Adrenal gland (tissue), 9 donors: ENCODE measurements at regions not wholly inside any gene's neighbourhood (a gene's known extent, or its start where the extent isn't known, plus 50 kb on each side); places are given as distances from the start of the nearest gene placed in this dataset.

Experiments
- DNase-seq, 7 donors: peaks; one replicate each; pipeline ENCODE4 v3.0.0-alpha.2; 2019 to 2020
- H3K27ac ChIP-seq, 5 donors: fragments of 200-600 bp; sonication (generic) in 4 of 5; 1 replicate in 3 of 5; 2 replicates in 2 of 5; pipeline versions ENCODE4 v1.5.1 to v1.8.0; 2016 to 2020; ENCODE audit warnings: mild to moderate bottlenecking in 1 of 5
- H3K27me3 ChIP-seq: fragments of 200-600 bp; 2 replicates; pipeline ENCODE4 v1.8.0; 2021
- H3K36me3 ChIP-seq, 2 donors: fragments of 200-600 bp; replicated peaks in 1 of 2; 1 replicate in 1 of 2; 2 replicates in 1 of 2; pipeline versions ENCODE4 v1.5.1 to v1.8.0; 2018 to 2022
- H3K4me1 ChIP-seq, 2 donors: fragments of 200-600 bp; replicated peaks in 1 of 2; 1 replicate in 1 of 2; 2 replicates in 1 of 2; pipeline versions ENCODE4 v1.5.1 to v1.8.0; 2018 to 2021
- H3K4me3 ChIP-seq, 4 donors: fragments of 200-600 bp; sonication (generic) in 3 of 4; one replicate each; pipeline ENCODE4 v1.5.1; 2016 to 2018
- H3K9me3 ChIP-seq, 3 donors: fragments of 200-600 bp; sonication (generic) in 1 of 3; replicated peaks in 1 of 3; 1 replicate in 2 of 3; 2 replicates in 1 of 3; pipeline versions ENCODE4 v1.5.1 to v1.8.0; 2016 to 2021
- POLR2A ChIP-seq, 2 donors: fragments of 450-650 bp; IDR thresholded peaks; one replicate each; pipeline ENCODE4 v1.6.1; 2017; ENCODE audit warnings: antibody characterized with exemption in 2 of 2, mild to moderate bottlenecking in 2 of 2, moderate library complexity in 1 of 2
- WGBS, 4 donors: extraction: QIAGEN DNeasy Blood & Tissue Kit in 2 of 4; methylation state at CpG; one replicate each; pipeline versions ENCODE4 v1.1.5 to v1.1.7; 2013 to 2017; 5-methylcytosine and 5-hydroxymethylcytosine counted together
- intact Hi-C, 2 donors: fragments of 100-400 bp; cut with DNase I; formaldehyde crosslinking; loops; one replicate each; pipeline versions ENCODE4 v1.14.1 to v1.15.0; 2022 to 2023
- TF ChIP-seq, protein P1 (sequence below), 6 experiments: fragments of 450-650 bp in 4 of 6; fragments of 200-600 bp in 2 of 6; sonication (generic) in 1 of 6; IDR thresholded peaks; 1 replicate in 5 of 6; 2 replicates in 1 of 6; pipeline versions ENCODE4 v1.5.1 to v1.8.0; 2016 to 2021; ENCODE audit warnings: antibody characterized with exemption in 6 of 6, mild to moderate bottlenecking in 2 of 6, moderate library complexity in 1 of 6
- donor health status: healthy with polysubstance abuse.
- donor health status: Bipolar disorder and iron deficiency.
- donor health status: DM: yes; HTN: yes; CAD: no.
- donor health status: DM: no; HTN: no; CAD: no.
- donor health status: DM: no; HTN: no; CAD: no.

DNA sequence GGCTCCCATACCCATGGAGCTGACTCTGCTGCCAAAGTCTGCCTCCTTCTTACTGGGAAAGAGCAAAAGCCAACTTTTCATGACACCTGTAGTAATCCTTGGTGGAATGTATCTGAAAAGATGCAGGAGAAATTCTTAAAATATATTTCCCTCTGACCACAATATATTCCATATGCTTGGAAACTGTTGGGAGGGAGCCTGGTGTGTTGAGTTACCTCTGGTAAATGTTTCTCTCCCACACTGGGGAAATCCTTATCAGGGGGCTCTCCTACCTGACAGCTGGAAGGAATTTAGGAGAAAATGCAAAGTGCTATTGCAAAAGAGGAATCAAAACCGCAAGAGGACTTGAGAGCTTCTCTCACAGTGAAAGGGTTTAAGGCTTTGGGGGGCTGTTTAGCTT lies 139.4 kb downstream of the TBX5 start:
- 36 to 70% (median 49%) methylated on average over 1 of the region's 1 CpG for WGBS, 4 donors
- Histone ChIP-seq H3K9me3 (no peaks in the 10 kb centered on the region), H3K27me3 (peaks cover 21% of the 10 kb centered on the region), H3K36me3 (no peaks in the 10 kb centered on the region), H3K27ac (no peak overlapping the region), H3K4me1 (no peaks in the 10 kb centered on the region), H3K4me3 (no peak overlapping the region)
- DNase-seq: no peak
- TF ChIP-seq, protein P1, sequence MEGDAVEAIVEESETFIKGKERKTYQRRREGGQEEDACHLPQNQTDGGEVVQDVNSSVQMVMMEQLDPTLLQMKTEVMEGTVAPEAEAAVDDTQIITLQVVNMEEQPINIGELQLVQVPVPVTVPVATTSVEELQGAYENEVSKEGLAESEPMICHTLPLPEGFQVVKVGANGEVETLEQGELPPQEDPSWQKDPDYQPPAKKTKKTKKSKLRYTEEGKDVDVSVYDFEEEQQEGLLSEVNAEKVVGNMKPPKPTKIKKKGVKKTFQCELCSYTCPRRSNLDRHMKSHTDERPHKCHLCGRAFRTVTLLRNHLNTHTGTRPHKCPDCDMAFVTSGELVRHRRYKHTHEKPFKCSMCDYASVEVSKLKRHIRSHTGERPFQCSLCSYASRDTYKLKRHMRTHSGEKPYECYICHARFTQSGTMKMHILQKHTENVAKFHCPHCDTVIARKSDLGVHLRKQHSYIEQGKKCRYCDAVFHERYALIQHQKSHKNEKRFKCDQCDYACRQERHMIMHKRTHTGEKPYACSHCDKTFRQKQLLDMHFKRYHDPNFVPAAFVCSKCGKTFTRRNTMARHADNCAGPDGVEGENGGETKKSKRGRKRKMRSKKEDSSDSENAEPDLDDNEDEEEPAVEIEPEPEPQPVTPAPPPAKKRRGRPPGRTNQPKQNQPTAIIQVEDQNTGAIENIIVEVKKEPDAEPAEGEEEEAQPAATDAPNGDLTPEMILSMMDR (IDR thresholded peaks at IDR 0.05): no peak
- no peak for TF ChIP-seq POLR2A (IDR thresholded peaks at IDR 0.05)
- intact Hi-C loops: no loop called here

DNA sequence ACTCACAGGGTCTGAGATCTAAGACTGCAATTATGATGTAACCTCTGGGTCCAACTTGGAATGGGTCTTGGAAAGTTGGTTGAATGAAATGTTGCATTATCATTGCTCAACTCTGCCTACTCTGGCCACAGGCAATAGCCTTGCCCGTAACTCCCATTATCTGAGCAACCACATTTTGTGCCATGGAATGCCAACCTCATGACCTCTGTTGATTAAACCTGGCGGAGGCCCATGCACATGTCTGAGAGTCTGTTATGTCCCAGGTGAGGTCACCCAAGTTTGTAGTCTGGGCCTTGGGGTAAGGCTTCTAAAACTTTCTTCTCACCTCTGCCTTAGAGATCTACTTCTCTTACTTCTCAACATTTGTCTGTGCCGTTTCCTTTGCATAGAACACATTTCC lies 140.9 kb downstream of the TBX5 start:
- Histone ChIP-seq H3K27ac (no peak overlapping the region), H3K4me3 (no peak overlapping the region), H3K36me3 (no peaks in the 10 kb centered on the region), H3K4me1 (no peaks in the 10 kb centered on the region), H3K9me3 (no peaks in the 10 kb centered on the region), H3K27me3 (peaks cover 17% of the 10 kb centered on the region)
- no peak for TF ChIP-seq POLR2A (IDR thresholded peaks at IDR 0.05)
- DNase-seq: no peak
- intact Hi-C loops: no loop called here
- WGBS, 4 donors: 72 to 82% (median 74%) methylated on average over 3 of the region's 3 CpGs

DNA sequence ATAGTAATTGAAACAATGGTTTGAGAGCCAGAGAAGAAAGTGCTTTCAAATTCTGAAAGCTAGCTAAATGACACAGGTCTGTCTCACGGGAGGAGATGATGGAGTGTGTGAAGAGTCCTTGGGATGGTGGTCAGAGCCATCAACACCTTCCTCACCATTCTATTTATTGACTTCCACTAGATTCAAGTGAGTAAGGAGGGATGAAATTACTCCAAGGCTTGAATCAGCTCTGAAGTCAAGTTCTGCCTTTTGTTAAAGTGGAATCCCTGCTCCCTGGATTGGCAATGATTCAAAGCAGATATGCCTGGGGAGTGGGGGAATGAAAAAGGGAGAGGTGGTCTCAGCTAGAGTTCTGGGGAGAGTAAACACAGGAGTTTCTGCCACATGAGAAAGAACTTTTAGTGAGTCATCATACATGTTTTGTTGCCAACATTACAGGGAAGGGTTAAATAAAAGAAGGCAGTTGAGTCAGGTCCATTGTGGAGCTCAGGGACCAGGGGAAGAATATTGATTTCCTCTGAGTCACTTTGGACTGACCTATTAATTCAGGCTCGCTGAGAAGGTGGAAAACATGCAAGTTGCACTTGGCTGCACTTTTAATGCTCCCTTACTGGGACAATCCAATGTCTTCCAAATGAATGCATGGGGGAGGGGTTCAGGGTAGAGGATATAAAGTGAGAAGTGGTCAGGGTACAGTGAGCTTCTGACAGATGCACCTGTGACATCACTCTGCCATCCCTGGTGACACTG lies 142.7 kb downstream of the TBX5 start:
- DNase-seq: no peak
- 35 to 46% (median 39%) methylated on average over 2 of the region's 2 CpGs for WGBS, 4 donors
- TF ChIP-seq, protein P1 (IDR thresholded peaks at IDR 0.05): no peak
- no peak for TF ChIP-seq POLR2A (IDR thresholded peaks at IDR 0.05)
- Histone ChIP-seq H3K36me3 (no peaks in the 10 kb centered on the region), H3K27me3 (peaks cover 16% of the 10 kb centered on the region), H3K4me1 (no peaks in the 10 kb centered on the region), H3K27ac (no peak overlapping the region), H3K4me3 (no peak overlapping the region), H3K9me3 (no peaks in the 10 kb centered on the region)
- intact Hi-C loops: no loop called here

DNA sequence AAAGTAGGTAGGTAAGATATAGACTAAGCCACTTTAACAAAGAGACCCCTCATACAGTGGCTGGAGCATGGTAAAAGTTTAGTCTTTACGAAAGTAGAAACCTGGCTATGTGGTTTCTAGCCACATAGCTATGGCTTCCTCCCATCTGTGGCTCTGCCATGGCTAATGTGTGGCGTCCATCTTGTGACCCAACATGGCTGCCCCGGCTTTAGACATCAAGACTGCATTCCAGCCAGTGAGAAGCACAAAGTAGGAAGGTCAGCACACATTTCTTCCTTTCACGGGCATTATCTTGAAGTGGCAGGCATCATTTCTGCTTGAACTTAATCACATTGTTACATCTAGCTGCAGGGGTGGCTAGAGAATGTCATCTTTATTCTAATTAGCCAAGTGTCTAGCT lies 148.3 kb downstream of the TBX5 start:
- H3K27ac ChIP-seq: no peak overlapping the region
- H3K9me3 ChIP-seq: no peaks in the 10 kb centered on the region
- TF ChIP-seq, protein P1 (IDR thresholded peaks at IDR 0.05): no peak
- TF ChIP-seq POLR2A (IDR thresholded peaks at IDR 0.05): no peak
- no peak overlapping the region for H3K4me3 ChIP-seq
- peaks cover 3% of the 10 kb centered on the region for H3K27me3 ChIP-seq
- WGBS, 4 donors: 74 to 80% (median 76%) methylated on average over 4 of the region's 4 CpGs
- intact Hi-C loops: no loop called here
- H3K36me3 ChIP-seq: no peaks in the 10 kb centered on the region
- DNase-seq: no peak
- H3K4me1 ChIP-seq: no peaks in the 10 kb centered on the region

DNA sequence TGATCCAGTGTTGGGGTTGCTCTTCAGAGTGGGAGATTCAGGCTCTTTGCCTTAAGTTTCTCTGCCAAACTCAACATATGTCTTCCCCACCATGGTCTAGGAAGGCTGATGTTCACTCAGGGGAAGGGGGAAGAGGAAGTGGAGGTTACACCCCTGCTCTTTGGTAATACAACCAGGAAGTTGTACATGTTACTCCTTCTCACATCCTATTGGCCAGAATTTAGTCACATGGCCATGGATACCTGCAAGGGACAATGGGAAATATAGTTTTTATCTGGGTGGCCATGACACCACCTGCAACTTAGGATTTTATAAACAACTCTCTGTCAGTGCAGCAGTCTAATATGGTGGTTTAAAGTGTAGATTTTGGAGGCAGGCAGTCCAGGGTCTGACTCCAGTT lies 150.9 kb downstream of the TBX5 start:
- intact Hi-C loops: no loop called here

More for the DNA sequence above, 150.9 kb downstream of the TBX5 start:
- Histone ChIP-seq H3K4me1 (no peaks in the 10 kb centered on the region), H3K36me3 (no peaks in the 10 kb centered on the region), H3K9me3 (no peaks in the 10 kb centered on the region), H3K27ac (no peak overlapping the region), H3K27me3 (peaks cover 3% of the 10 kb centered on the region), H3K4me3 (no peak overlapping the region)
- DNase-seq: no peak
- TF ChIP-seq POLR2A (IDR thresholded peaks at IDR 0.05): no peak
- TF ChIP-seq, protein P1 (IDR thresholded peaks at IDR 0.05): no peak
